Parathyroid adenoma (tissue), 2 donors: ENCODE measurements at regions not wholly inside any gene's neighbourhood (a gene's known extent, or its start where the extent isn't known, plus 50 kb on each side); places are given as distances from the start of the nearest gene placed in this dataset.

ENCODE experiments used
- H2AFZ ChIP-seq: fragments of 300-600 bp; sonication (generic); one replicate; pipeline ENCODE4 v1.7.0; 2017; ENCODE audit warnings: antibody characterized with exemption, mild to moderate bottlenecking
- H3K27ac ChIP-seq: fragments of 300-600 bp; sonication (generic); one replicate; pipeline ENCODE4 v1.7.0; 2017
- H3K27me3 ChIP-seq: fragments of 300-600 bp; sonication (generic); one replicate; pipeline ENCODE4 v1.7.0; 2017; ENCODE audit warnings: low read length; ENCODE audit not compliant: control insufficient read depth, insufficient read depth
- H3K36me3 ChIP-seq: fragments of 300-600 bp; sonication (generic); one replicate; pipeline ENCODE4 v1.7.0; 2017; ENCODE audit warnings: low read length; ENCODE audit not compliant: control insufficient read depth, insufficient read depth
- H3K4me1 ChIP-seq: fragments of 300-600 bp; sonication (generic); one replicate; pipeline ENCODE4 v1.7.0; 2017; ENCODE audit warnings: control low read depth
- H3K4me2 ChIP-seq: fragments of 300-600 bp; sonication (generic); one replicate; pipeline ENCODE4 v1.7.0; 2017; ENCODE audit warnings: low read length
- H3K4me3 ChIP-seq: fragments of 300-600 bp; sonication (generic); one replicate; pipeline ENCODE4 v1.7.0; 2017; ENCODE audit warnings: low read depth, low read length
- H3K79me2 ChIP-seq: fragments of 300-600 bp; sonication (generic); one replicate; pipeline ENCODE4 v1.7.0; 2017; ENCODE audit warnings: control low read depth
- H3K9ac ChIP-seq: fragments of 300-600 bp; sonication (generic); one replicate; pipeline ENCODE4 v1.7.0; 2017; ENCODE audit warnings: mild to moderate bottlenecking
- H3K9me3 ChIP-seq: fragments of 300-600 bp; sonication (generic); one replicate; pipeline ENCODE4 v1.7.0; 2017; ENCODE audit warnings: low read length; ENCODE audit not compliant: control insufficient read depth
- CTCF ChIP-seq: fragments of 300-600 bp; sonication (generic); IDR thresholded peaks from one replicate; pipeline ENCODE4 v1.7.0; 2017; ENCODE audit warnings: antibody characterized with exemption, mild to moderate bottlenecking
- donor health status: primary hyperparathyroidism.

DNA sequence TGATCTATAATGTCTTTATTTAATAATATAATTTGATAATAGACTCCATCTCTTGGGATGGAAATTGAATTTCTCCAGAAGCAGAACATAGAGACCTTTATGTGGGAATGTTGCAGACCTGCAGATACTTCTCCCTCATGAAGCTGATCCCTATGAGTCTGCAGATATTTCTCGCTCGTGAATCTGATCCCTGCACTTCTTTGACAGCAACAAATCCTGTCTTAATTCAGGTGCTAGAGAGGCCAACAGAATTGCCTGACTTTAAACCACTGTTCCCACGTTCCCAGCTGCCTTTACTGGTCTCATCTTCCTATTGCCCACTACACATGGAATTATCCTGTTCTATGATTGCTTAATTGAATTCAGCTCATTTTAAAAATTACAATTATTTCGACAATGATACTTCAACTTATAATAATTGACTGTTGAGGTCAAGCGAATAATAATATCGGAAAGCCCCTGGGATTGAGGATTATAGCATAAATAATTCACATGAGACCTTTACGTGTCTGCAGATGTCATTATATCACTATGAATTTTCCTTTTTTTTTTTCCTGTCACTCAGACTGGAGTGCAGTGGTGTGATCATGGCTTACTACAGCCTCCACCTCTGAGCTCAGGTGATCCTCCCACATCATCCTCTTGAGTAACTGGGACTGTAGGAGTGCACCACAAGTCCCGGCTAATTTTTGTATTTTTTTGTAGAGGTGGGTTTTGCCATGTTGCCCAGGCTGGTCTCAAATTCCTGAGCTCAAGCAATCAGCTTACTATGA is 486.4 kb upstream of the ADARB2 start:
- Histone ChIP-seq H3K9me3 (no peaks in the 10 kb centered on the region), H3K4me3 (no peak overlapping the region), H3K4me2 (no peak overlapping the region), H3K79me2 (no peaks in the 10 kb centered on the region), H3K27me3 (no peaks in the 10 kb centered on the region), H2AFZ (no peak overlapping the region), H3K36me3 (no peaks in the 10 kb centered on the region), H3K27ac (no peak overlapping the region), H3K9ac (no peak overlapping the region), H3K4me1 (no peaks in the 10 kb centered on the region)
- TF ChIP-seq CTCF = no peak

- H3K36me3 ChIP-seq = no peaks in the 10 kb centered on the region
- H3K4me2 ChIP-seq = no peak overlapping the region
- H3K27me3 ChIP-seq = no peaks in the 10 kb centered on the region
- no peak overlapping the region for H2AFZ ChIP-seq
- no peaks in the 10 kb centered on the region for H3K4me1 ChIP-seq
- no peaks in the 10 kb centered on the region for H3K79me2 ChIP-seq
- H3K9me3 ChIP-seq = no peaks in the 10 kb centered on the region
- no peak for TF ChIP-seq CTCF
- H3K9ac ChIP-seq = no peak overlapping the region
- H3K4me3 ChIP-seq = no peak overlapping the region
- H3K27ac ChIP-seq = no peak overlapping the region
Measured at GRCh38 chr10:2222631-2223030, 485.3 kb upstream of the ADARB2 start.

DNA sequence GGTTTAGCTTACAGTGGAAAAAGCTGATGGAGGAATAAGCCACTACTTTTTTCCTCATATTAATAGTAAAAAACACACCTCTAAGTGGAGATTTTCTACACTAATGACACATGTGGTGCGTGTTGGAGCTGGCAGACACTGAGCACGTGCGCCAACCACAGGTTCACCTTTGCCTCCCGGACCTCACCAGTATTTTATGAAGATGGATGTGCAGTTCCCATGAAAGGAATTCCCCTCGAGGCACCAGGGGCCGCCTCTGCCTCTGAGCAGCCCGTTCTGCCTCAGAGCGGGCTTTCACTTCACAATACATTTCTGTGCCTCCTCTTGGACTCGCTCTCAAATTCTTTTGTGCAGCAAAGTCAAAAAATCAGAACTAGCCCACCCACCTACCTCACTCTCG is 477.5 kb upstream of the ADARB2 start:
- Histone ChIP-seq H3K9me3 (no peaks in the 10 kb centered on the region), H3K27me3 (no peaks in the 10 kb centered on the region), H2AFZ (no peak overlapping the region), H3K4me2 (no peak overlapping the region), H3K9ac (no peak overlapping the region), H3K4me1 (no peaks in the 10 kb centered on the region), H3K4me3 (no peak overlapping the region), H3K79me2 (no peaks in the 10 kb centered on the region), H3K27ac (no peak overlapping the region), H3K36me3 (no peaks in the 10 kb centered on the region)
- no peak for TF ChIP-seq CTCF

- Histone ChIP-seq H3K4me1 (no peaks in the 10 kb centered on the region), H3K4me2 (no peak overlapping the region), H3K9me3 (no peaks in the 10 kb centered on the region), H3K4me3 (no peak overlapping the region), H3K36me3 (no peaks in the 10 kb centered on the region), H3K79me2 (no peaks in the 10 kb centered on the region), H3K27me3 (no peaks in the 10 kb centered on the region), H3K27ac (no peak overlapping the region), H3K9ac (no peak overlapping the region), H2AFZ (no peak overlapping the region)
- no peak for TF ChIP-seq CTCF
Measured at GRCh38 chr10:2214092-2214491, 476.8 kb upstream of the ADARB2 start.

DNA sequence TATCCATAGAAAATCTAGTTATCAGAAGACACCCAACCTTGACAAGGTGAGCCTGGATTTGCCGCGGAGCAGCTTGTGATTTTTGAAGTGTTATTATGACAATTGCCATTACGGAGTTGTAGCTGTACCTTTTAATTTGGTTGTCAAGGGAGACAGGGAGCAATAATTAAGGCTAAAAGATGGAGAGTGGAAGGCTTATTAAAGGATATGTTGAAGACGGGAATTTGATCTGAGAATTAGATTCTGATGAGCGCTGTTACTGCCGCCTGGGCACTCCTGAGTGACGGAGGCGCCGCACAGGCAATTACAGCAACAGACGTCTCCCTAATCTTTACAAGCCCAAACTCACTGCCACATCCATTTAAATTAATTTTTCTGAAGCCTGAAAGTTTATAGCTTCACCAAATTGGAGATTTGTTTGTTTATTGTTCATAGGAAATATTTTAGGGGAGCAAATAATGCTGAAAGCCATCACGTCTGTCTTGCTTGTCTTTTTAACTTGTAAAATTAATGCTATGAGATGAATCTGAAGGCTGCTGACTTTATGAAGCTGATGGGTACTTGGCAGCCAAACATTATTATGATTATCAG is 475.0 kb upstream of the ADARB2 start:
- no peaks in the 10 kb centered on the region for H3K9me3 ChIP-seq
- no peaks in the 10 kb centered on the region for H3K27me3 ChIP-seq
- no peaks in the 10 kb centered on the region for H3K79me2 ChIP-seq
- no peak overlapping the region for H3K4me3 ChIP-seq
- H3K27ac ChIP-seq = no peak overlapping the region
- no peak for TF ChIP-seq CTCF
- no peak overlapping the region for H3K4me2 ChIP-seq
- no peaks in the 10 kb centered on the region for H3K4me1 ChIP-seq
- H3K9ac ChIP-seq = no peak overlapping the region
- H3K36me3 ChIP-seq = no peaks in the 10 kb centered on the region
- H2AFZ ChIP-seq = no peak overlapping the region
